ENCODE measurements at regions not wholly inside any gene's neighbourhood (a gene's known extent, or its start where the extent isn't known, plus 50 kb on each side); places are given as distances from the start of the nearest gene placed in this dataset.

DNA sequence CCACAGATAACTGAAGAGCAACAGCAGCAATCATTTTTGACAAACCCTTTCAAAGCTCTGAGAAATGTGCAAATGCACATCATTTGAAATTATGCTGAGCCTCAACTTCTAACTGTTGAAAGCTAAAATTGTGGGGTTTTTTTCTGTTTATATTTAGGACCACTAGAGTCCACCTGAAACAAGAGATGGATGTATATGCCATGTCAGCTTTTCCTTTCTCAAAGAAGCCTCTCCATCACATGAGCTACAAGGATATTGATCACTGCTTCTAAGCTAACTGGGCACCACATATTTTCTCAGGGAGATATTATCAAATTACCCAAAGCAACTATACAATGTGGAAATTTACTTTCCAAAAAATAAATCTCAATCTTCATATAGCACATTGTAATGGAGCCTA lies 498.6 kb upstream of the ZNF385D start:
- no peak for DNase-seq (ENCODE audit: low spot score)
- in situ Hi-C loops (cut with HindIII; ENCODE audit: low sequenced_read_pairs): no loop called here

DNA sequence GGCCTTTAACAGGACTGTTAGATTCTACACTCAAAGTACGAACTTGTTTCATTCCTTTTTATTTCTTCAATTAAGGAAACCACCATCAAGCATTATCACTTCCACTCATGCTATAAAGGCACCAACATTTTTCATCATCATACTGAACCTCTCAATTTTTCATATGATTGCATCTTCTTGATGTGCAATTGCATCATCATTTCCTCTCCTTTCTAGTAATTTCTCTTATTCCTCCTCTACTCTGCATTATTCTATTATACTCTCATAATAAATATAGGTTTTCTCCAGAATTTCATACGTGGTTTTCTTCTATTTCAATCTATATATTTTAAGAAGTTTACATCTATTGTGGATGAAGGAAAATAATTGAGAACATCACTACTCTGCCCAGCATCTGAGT lies 506.2 kb upstream of the ZNF385D start:
- in situ Hi-C loops (cut with HindIII; ENCODE audit: low sequenced_read_pairs): no loop called here
- no peak for DNase-seq (ENCODE audit: low spot score)

DNA sequence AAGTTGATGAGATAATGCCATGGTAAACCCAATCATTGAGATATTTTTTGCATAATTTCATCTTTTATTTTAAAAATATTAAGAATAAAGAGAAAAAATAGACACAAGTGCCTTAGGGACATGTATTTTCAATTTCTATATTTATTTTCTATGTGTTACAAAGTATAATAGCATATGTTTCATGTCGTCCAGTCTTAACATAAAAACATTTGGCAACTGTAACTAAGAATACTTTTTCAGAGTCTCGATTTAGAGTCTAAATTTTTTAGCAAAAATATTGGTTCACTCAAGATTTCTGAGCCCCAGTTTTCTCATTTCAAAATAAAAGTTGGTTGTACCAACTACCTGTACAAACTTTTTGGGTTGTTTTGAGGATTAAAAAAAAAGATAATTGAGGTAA lies 511.4 kb upstream of the ZNF385D start:
- in situ Hi-C loops (cut with HindIII; ENCODE audit: low sequenced_read_pairs): no loop called here
- no peak for DNase-seq (ENCODE audit: low spot score)

DNA sequence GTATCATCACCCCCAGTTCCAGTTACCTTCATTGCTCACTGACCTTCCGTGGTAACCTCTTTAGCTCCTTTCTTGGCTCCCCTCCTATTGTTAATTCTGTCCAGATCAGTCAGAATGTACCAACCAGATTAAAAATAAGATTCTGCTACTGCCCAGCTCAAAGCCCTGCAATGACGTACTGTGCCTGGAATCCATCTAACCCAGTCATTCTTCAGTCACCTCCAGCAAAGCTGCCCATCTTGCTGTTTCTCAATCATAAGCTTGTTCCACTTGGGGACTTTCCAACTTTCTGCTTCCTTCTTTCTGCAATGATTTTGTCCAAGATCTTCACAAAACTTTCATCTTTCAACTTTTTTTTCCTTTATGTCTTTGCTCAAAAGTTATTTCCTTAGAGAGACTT lies 512.0 kb upstream of the ZNF385D start:
- in situ Hi-C loops (cut with HindIII; ENCODE audit: low sequenced_read_pairs): no loop called here
- no peak for DNase-seq (ENCODE audit: low spot score)

DNA sequence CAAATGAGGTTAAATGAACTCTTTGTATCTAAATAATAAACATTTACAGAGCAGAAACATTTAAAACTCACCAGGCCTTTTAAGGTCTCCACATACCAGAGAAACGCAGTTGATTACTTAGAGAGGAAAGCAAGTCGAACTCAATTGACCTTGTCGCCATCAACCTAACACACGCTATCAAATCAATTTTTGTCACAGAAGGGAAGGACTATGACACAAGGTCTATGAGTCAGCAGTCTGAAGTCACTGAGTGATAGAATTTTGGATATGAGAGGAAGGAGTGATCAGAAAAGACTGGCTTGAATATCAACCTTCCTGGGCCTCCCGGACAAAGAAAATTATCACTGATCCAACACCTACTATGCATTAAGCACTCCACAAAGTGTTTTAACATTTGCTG lies 514.4 kb upstream of the ZNF385D start:
- no peak for DNase-seq (ENCODE audit: low spot score)
- in situ Hi-C loops (cut with HindIII; ENCODE audit: low sequenced_read_pairs): no loop called here

DNA sequence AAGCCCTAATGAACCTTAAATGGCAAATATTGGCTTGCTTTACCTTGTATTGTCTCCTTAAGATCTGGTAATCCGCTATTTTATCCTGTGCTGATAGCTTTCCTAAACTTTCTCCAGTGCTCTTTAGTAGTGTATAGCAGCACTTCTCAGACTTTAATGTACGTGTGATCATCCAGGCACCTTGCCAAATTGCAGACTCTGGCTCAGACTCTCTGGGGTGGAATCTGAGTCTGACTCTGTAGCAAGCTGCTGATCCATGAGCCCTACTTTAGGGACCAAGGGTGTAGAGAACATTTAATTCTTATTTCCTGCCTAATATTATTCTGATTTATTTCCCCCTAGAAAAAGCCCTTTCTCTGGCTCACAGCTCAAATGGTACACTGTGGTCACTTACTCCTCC lies 518.8 kb upstream of the ZNF385D start:
- in situ Hi-C loops (cut with HindIII; ENCODE audit: low sequenced_read_pairs): no loop called here
- DNase-seq (ENCODE audit: low spot score): peak; percentile 66

DNA sequence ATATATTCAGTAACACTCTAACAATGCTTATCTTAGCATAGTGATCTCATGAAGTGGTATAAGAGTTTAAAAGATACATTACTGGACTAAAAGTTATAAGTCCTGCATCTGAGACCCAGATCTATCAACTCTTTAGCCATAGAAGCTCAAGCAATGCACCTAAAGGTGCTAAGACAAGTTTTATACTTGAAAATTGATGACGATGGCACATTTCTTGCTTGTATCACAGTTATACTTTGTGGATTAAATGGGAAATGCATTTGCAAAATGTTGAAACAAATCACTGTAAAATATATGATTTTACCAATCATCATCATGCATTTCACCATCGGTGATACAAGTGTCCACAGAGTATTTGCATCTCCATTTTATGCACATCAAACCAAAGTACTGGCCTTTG lies 525.3 kb upstream of the ZNF385D start:
- in situ Hi-C loops (cut with HindIII; ENCODE audit: low sequenced_read_pairs): no loop called here
- DNase-seq (ENCODE audit: low spot score): no peak

DNA sequence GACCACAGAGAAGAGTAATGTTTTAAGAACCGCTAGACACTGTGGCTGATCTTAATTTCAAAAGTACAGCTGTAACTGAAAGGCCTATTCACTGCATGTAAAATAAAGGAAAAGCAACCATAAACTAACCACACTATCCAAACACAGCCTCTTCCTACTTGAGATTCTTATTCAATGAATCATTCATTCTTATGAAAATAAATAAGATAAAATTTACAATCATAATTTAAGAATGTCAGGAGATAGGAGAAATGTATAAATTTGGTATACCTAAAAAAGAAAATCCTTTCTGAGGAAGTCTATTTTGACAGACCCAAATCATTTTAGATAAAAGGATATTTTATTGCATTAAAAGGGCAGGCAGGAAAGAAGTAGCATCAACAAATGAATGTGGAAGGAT lies 533.5 kb upstream of the ZNF385D start:
- in situ Hi-C loops (cut with HindIII; ENCODE audit: low sequenced_read_pairs): no loop called here

DNA sequence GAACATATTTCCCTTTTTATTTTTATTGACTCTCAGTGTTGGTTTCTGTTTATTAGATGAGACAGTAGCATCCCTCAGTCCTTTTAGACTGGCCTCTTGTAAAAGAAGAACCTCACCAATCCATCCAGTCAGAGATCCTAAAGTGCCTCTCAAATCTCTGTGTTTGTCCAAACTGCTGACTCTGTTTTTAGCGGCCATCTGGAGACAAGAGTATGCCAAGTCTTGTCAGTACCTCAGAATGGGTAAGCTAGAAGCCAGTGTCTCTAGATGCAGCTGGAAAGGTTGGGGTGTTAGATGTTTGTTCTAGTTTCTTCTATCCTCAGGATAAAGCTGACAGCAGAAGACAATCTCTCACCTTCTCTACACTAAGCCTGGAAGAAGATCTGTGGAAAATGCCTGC lies 537.7 kb upstream of the ZNF385D start:
- peak; percentile 91 for DNase-seq (ENCODE audit: low spot score)
- in situ Hi-C loops (cut with HindIII; ENCODE audit: low sequenced_read_pairs): no loop called here

More for the DNA sequence above, 533.5 kb upstream of the ZNF385D start:
- no peak for DNase-seq (ENCODE audit: low spot score)

DNA sequence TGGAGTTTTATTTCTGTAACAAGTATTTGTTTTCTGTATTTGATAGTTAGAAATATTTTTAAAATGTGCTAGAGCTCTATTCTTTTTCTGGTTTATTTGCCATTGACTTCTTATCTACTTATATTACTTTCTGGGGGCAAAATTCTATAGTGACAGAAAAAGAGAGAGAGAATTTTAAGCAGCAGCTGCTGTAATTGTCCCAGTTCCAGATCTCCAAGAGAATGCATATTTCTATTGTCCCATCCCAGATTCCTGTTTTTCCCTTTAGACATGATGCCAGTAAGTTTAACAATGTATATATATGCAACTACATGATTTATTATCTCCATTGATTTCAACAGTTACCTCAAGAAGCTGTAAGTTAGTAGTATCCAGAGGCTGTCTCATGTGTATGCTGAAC lies 541.7 kb upstream of the ZNF385D start:
- in situ Hi-C loops (cut with HindIII; ENCODE audit: low sequenced_read_pairs): no loop called here
- DNase-seq (ENCODE audit: low spot score): no peak

DNA sequence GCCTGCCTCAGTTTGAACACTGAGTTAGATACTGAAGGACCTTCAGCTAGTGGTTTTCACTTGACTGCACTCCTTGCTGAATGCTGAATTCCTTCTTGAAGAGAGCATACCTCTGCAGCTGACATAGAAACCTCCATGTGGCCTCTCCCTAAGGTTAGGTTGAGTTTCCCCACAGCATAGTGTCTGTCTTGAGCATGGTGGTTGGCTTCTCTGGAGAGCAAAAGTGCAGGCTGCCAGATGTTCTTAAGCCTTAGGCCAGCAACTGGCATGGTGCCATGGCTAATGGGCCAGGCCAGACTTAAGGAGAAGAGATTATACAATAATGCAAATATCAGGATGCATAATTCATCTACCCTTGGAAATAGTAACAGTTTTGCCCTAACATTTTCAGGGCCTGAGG lies 545.6 kb upstream of the ZNF385D start:
- no peak for DNase-seq (ENCODE audit: low spot score)
- in situ Hi-C loops (cut with HindIII; ENCODE audit: low sequenced_read_pairs): no loop called here

DNA sequence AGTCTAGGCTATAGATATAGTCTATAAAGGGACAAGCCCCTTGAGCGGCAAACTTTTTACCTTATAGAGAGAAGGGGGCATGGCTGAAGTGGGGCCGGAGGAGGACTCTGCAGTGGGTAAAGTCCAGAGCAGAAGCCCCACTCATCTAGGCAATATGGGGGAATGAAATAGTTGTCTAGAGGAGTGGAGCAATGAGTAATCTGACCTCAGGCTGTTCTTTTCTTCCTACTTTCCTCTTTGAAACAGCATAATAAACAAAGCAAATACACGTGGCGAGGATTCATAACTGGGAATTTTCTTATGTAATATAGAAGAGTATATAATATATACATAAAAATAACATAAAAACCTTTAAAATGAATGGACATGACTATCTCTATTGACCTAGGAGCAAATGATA lies 546.4 kb upstream of the ZNF385D start:
- no peak for DNase-seq (ENCODE audit: low spot score)
- in situ Hi-C loops (cut with HindIII; ENCODE audit: low sequenced_read_pairs): no loop called here

DNA sequence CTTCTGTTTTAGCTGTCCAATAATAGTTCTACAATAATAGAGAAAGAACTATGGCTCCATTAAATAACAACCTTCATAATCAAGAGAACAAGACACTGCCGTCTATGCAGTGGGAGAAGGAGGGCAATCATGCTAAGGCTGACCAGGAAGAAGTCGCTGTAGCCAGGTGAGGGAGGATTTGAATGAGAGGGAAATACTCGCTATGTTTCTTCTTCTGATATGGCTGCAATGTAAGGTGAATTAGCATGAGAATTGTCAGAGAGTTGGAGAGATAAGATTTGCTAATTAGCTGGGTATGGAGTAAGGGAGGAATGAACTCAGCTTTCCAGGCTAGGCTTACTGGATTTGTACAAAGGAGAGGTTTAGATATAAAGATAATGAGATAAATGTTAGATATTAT lies 555.4 kb upstream of the ZNF385D start:
- DNase-seq (ENCODE audit: low spot score): no peak
- in situ Hi-C loops (cut with HindIII; ENCODE audit: low sequenced_read_pairs): no loop called here

DNA sequence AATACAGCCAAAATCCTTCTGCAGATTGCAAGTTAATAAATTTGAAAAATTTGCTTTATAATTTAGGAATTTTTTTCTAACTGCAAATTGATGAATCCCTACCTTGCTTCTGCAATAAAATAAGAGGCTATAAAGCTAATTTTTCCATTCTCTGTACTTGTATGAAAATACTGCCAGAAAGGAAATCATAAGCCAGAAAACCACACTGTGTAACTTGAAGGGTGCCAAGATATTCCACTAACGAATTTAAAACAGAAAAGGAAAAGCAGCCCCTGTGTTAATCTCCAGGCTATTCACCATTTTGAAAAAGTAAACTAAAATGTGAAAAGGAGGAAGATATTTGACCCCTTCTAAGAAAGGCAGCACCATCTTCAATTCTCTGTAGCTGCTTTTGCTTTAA lies 557.9 kb upstream of the ZNF385D start:
- in situ Hi-C loops (cut with HindIII; ENCODE audit: low sequenced_read_pairs): no loop called here
- DNase-seq (ENCODE audit: low spot score): peak; percentile 80

DNA sequence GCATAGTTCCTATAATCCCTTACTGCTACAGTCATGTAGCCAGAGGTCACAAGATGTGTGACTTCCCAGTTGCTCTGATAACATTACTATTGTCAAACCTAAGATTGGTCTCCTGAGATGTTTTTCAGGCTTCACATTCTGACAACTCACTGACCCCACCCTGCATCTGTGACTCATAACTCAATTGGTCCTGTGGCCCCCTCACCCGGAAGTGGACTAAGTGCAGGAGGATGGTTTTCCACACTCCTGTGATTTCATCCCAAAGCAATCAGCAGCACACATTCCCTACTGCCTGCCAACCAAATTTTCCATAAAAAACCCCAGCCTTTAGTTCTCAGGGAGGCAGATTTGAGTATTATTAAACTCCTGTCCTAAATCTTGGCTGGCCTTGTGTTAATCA lies 564.9 kb upstream of the ZNF385D start:
- in situ Hi-C loops (cut with HindIII; ENCODE audit: low sequenced_read_pairs): no loop called here
- DNase-seq (ENCODE audit: low spot score): no peak

DNA sequence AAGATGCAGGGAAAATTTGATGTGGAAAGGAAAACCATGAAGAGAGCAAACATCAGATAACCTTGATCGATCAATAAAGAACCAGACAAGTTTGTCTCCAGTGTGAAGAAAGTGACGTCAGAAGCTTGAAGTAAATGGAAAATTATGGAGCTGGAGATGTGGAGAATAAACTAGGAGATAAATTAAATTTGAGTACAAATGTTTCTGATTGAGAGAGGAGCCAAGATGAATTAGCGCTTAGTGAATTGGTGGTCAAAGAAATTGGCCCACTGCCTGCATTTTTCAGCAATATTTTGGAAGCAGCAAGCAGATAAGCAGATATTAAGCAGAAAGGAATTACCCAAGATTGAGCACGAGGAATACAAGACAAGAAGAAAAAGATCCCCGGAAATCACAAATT lies 567.3 kb upstream of the ZNF385D start:
- DNase-seq (ENCODE audit: low spot score): no peak
- in situ Hi-C loops (cut with HindIII; ENCODE audit: low sequenced_read_pairs): no loop called here

DNA sequence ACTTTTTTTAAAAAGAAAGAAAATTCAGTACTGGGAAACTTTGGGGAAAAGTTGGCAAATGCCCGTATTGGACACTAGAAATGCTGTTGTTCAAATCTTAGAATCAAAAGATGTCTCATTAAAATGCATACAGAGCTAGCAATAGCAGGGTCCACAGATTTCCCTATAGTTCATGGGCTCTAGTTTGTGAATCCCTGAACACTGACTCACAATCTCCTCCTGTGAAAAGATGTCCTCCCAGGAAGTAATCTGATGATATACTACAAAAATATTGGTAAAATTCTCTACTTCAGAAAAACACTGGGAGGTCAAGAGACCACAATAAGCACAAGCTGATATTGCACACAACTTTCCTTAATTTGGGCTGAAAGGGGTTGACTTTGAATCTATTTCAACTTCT lies 568.4 kb upstream of the ZNF385D start:
- DNase-seq (ENCODE audit: low spot score): no peak
- in situ Hi-C loops (cut with HindIII; ENCODE audit: low sequenced_read_pairs): no loop called here

DNA sequence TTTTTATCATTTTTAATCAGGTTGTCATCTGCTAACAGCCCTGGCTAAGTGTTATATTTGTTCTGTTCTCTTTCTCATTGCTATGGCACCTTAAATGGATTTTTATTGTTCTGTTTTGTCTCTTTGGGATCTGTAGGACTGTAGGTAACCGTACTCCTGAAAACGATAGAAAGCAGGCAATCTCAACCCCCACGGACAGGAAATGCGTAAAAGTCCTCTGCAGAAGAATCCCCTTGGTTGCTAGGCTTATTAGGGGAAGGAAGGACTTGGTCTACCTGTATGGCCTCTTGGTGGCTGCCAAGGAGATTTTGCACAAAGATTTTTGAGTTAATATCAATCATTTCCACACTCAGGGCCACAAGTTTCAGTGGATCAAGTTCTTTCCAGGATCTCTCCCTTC lies 571.9 kb upstream of the ZNF385D start:
- in situ Hi-C loops (cut with HindIII; ENCODE audit: low sequenced_read_pairs): no loop called here
- DNase-seq (ENCODE audit: low spot score): no peak

DNA sequence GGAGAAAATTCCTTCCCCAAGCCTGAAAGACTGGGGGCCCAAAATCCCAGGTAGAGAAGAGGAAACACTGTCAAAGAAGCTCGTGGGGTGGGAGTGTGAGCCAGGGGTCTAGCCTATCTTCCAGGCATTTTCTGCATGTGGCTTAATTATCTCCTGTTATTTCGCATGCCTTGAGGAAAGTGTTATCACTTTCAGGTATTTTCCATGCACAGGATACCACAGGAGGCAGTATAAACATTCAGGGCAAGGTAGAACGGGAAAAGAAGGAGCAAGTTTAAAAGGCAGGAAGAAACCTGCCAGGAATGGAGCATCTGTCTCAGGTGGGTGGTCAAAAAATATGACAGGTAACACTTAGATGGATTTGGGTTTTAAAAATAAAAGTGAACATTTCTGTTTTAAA lies 575.3 kb upstream of the ZNF385D start:
- in situ Hi-C loops (cut with HindIII; ENCODE audit: low sequenced_read_pairs): no loop called here
- no peak for DNase-seq (ENCODE audit: low spot score)

DNA sequence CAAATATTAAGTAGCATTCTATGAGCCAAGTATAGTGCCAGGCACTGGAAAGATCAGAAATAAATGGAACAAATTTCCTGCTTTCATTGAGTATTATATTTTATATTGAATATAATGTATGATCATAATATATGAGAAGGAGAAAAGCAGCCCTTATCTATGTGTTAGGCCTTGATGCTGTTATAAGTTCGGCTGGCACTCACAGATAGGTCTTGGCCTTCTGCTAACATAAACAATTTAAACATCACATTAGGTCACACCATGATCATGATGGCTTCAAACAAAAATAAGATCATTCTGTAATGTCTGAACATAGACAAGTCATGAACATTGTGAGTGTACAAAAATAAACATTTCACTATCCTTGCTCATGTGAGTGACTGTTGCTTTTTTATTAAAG lies 584.0 kb upstream of the ZNF385D start:
- no peak for DNase-seq (ENCODE audit: low spot score)
- in situ Hi-C loops (cut with HindIII; ENCODE audit: low sequenced_read_pairs): no loop called here

DNA sequence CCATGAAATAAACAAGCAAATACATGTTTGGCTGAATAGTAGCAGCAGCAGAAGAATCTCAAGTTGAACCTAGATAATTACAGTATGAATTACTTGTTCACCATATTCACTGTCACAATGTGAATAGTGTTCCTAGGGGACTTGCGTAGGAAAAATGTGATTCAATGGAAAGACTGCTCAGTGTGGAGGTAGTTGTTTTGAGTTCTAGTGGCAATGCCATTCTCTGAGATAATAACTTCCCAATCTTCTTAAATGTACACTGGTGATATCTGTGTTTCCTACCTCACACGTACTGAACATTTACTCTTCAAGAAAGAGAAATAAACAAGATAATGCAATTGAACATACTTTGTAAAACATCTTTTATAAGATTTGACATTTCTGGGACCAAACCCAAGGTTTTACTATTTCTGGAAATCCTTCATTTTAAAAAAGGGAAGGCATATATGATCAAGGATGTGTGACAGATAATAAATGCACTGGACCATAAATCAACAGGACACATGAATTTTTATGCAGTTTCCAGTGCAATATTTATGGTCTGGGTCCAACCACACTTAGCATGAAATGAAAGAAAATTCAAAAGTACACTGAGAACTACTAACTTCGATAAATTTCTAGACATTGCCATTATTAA lies 598.3 kb upstream of the ZNF385D start:
- no peak for DNase-seq (ENCODE audit: low spot score)
- in situ Hi-C loops (cut with HindIII; ENCODE audit: low sequenced_read_pairs): no loop called here

DNA sequence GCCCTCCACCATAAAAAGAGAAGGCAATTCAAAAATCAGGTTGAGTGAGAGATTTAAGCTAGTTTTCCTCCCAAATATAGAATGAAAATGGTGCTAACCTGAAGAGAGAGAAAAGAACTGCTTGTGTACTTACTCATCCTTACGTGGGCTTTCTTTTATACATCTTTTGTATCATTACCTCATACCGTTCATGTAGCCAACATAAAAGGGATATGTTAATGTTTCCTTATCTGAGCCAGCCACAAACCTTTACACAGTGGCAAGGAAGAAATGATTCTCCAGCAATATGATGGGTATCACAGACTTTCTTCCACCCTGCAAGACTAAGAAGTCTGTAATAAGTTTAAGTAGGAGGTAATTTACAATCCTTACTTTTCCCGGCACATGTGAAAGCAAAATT lies 600.8 kb upstream of the ZNF385D start:
- in situ Hi-C loops (cut with HindIII; ENCODE audit: low sequenced_read_pairs): no loop called here

More for the DNA sequence above, 600.8 kb upstream of the ZNF385D start:
- DNase-seq (ENCODE audit: low spot score): no peak
